OCI-M2 (cell line): ENCODE measurements at regions not wholly inside any gene's neighbourhood (a gene's known extent, or its start where the extent isn't known, plus 50 kb on each side); places are given as distances from the start of the nearest gene placed in this dataset.
"Not testable (repeated sequence)": the region's sequence is repeated elsewhere in the genome, so short reads cannot be mapped to it uniquely, and the experiment has no call there.

Experiments used
- DNase-seq: peaks from one replicate; lab custom pipeline; 2025; ENCODE audit not compliant: unreplicated experiment; lab: John Stamatoyannopoulos, UW

DNA sequence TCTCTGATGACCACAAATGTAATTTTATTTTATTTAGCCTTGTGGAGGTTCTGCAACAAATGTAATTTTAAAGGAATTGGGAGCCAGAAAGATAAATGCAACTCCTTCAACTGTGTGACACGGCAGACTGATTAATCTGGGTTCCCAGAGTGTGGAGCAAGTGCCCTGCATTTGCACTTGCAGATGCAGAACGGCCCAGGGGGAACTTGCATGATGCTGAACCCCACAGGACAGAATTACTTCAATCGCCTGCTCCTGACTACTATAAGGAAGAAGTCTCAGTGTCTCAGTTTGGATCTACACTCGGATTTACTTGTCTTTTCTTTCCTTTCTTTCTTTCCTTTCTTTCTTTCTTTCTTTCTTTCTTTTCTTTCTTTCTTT, 107.2 kb upstream of the ACBD5 start:
- not testable (repeated sequence) for DNase-seq

DNA sequence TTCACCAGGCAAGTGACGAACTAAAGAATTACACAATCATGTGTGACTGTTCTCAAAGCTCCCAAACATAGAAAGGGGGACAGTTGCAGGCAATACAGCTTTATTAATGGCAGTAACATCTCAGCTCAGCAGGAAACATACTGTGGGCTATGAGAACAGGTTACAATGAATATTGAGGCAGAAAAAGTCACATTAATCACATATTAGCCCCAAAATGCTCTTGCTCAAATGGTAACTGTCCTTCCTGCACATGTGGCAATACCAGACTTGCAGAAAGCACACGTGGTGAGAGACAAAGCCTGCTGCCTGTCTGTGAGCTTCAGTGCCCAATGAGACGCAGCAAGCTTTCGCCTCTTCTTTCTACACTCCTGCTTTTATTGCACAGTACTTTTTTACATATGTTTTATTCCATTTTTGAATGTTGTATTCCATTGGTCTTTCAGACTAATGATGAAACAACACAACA, 104.9 kb upstream of the ACBD5 start:
- no peak for DNase-seq

DNA sequence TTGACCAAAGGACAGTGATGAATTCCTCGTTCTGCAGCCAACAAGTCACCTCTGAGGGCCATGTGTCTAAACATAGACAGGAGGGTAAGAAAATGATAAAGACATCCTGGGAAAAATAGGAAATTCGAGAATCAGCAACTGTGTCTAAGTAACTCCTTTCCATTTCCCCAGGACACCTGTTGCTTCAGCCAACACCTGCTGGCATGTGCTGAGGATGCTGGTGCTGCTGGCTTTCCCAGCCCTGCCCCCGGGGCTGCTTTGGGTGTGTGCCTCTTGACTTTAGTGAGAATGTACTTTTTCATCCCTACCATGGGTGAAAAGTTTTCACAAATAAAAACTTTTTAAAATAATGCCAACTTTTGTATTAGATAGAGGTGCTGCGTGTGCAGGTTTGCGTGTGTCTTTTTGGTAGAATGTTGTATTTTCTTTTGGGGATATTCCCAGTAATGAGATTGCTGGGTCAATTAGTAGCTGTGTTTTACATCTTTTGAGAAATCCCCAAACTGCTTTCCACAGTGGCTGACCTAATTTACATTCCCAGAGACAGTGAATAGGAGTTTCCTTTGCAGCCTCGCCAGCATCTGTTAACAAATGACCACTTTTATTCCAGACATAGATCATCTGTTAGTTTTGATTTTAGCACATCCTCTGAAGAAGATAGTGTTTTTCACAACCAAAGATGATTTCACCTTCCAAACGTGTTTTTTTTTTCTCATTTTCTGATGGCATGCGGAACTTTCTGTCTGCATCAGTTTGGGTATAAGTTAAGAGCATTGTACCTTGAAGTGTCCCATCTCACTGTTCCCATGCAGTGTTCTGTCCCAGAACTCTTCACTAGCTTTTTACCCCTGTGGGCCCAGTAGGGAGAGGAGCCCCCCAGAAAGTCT, 104.2 kb upstream of the ACBD5 start:
- DNase-seq, result no peak

DNA sequence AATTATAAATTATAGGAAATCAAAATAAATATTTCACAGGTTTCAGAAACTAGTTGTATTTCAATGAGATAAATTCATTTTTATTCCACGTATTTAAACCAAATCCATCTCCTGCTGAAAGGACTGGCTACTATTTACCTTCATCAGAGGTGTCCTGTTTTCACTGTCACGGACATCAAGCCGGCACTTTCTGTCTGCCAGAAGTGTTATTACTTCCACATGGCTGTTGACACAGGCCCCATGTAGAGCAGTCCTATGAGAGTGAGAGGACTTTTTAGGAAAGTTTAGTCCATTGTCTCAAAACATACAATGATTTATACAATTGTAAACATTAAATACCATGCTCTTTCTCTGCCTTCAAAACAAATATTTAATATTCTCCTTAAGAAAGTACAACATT, 100.4 kb upstream of the ACBD5 start:
- DNase-seq, result no peak

DNA sequence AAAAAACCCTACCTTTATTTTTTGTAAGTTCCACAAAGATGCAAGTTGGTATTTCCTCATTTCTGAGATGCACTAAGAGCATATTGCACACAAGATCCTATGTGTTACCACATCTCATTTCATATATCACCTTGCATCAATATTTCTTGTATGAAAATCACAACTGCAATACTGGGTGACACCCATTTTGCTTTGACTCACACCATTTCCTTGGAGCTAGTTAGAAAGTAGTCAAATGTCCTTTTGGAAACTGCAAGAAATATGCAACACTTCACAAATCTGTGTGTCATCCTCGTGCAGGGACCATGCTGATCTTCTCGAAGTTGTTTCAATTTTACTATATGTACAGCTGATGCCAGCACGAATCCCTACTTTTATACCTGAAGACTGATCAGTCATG, 94.6 kb upstream of the ACBD5 start:
- not testable (repeated sequence) for DNase-seq

DNA sequence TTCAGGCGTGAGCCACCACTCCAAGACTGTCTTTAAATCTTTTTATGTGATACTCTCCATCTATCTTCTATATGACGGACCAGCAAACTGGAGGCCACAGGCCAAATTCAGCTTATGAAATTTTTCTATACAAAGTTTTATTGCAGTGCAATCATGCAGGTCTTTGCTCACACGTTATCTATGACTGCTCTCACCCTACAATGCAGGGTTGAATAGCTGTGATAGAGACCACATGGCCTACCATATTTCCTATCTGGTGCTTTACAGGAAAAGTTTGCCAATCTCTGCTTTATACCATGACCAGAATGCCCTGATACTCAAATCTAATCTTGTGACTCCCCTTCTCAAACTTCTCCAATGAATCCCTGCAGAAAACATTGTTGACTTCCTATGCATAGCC, 89.5 kb upstream of the ACBD5 start:
- DNase-seq, result no peak

DNA sequence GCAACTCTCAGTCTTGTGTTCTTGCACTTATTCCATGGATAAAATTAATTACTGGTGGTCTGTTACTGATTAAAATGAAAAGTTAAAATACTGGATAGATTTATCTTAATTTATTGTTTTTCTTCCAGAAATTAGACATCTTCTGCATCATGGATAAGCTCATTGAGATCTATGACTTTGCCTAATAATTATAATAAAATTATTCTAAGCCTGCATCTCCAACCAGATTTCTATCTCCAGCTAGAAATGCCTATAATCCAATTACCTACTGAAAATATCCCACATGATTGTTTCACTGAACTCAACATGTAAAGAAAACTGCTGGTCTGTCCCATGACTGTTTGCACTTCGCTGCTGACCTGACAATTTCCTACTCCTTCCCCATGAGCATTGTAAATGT, 88.3 kb upstream of the ACBD5 start:
- no peak for DNase-seq

DNA sequence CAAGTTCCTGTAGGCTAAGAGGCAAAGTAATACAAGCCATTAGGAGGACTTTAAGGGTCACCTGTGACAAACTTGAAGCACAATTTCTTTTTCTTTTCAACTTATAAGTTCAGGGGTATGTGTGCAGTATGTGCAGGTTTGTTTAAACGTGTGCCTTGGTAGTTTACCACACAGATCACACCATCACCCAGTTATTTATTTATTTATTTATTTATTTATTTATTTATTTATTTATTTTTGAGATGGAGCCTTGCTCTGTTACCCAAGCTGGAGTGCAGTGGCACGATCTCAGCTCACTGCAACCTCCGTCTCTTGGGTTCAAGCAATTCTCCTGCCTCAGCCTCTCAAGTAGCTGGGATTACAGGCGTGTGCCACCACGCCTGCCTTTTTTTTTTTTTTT, 86.2 kb upstream of the ACBD5 start:
- not testable (repeated sequence) for DNase-seq

DNA sequence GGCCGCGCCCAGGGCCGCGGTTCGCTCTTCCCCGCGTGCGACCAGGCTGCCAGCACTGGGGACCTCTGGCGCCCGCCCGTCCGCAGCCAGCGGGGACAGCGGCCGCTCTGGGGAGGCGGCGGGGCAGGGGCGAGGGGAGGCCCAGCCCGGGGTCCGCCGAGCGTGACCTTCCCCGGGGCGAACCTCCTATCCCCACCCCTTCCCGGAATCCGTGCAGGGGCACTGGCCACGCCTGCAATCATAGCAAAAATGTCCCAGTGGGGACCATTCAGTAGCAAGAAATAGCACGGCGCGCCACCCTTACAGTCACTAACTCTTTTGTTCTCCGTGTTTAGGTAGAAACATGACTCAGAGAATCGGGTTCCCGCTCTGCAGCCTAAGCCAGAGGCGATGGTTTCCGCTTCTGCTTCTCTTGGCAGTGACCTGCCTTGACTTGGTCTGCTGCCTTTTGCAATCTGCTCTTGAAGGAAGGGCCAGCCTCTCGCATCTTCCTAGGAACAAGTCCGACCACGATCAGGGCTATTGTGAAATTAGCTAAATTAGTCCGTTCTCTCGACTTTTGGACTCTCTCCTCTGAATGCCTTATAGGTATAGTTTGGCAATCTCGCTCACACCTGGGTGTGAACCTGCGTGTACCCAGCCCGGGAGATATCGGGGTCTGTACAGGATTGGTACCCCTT, 79.3 kb upstream of the ACBD5 start:
- no peak for DNase-seq

DNA sequence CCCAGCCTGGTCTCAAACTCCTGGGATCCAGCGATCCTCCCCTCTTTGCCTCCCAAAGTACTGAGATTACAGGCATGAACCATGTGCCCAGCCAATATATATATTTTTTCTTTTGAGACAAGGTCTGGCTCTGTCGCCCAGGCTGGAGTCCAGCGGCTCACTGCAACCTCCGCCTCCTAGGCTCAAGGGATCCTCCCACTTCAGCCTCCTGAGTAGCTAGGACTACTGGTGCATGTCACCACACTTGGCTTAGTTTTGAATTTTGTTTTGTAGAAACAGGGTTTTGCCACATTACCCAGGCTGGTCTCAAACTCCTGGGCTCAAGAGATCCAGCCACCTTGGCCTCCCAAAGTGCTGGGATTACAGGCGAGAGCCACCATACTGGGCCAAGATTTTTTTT, 78.5 kb upstream of the ACBD5 start:
- DNase-seq, result not testable (repeated sequence)

DNA sequence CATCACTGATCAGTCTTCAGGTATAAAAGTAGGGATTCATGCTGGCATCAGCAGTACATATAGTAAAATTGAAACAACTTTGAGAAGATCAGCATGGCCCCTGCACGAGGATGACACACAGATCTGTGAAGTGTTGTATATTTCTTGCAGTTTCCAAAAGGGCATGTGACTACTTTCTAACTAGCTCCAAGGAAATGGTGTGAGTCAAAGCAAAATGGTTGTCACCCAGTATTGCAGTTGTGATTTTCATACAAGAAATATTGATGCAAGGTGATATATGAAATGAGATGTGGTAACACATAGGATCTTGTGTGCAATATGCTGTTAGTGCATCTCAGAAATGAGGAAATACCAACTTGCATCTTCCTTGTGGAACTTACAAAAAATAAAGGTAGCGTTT, 74.5 kb upstream of the ACBD5 start:
- DNase-seq, result not testable (repeated sequence)

DNA sequence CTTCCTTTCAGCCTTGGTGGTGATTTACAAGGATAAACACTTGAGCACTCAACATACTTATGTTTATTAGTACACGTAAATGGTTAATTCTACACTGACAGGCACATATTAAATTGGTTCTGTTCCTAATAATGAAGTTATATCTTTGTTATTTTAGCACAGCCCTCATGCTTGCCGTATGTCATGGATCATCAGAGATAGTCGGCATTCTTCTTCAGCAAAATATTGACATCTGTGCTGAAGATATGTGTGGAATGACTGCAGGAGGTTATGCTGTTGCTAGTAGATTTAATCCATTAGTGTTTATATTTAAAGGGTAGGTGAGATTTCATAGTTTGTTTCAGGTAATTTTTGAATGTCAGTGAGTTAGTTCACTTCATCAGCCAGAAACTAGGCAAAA, 73.0 kb upstream of the ACBD5 start:
- not testable (repeated sequence) for DNase-seq

DNA sequence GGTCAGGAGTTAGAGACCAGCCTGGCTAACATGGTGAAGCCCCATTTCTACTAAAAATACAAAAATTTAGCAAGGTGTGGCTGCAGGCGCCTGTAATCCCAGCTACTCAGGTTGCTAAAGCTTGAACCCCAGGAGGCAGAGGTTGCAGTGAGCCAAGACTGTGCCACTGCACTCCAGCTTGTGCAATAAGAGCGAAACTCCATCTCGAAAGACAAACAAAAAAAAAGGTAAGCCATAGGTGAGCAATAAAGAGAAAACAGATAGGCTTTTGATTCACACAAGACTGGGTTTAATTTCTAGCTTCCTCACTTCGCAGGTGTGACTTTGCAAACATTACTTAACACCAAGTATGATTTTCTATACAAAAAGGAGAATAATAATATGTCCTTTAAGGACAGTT, 72.3 kb upstream of the ACBD5 start:
- DNase-seq, result no peak

DNA sequence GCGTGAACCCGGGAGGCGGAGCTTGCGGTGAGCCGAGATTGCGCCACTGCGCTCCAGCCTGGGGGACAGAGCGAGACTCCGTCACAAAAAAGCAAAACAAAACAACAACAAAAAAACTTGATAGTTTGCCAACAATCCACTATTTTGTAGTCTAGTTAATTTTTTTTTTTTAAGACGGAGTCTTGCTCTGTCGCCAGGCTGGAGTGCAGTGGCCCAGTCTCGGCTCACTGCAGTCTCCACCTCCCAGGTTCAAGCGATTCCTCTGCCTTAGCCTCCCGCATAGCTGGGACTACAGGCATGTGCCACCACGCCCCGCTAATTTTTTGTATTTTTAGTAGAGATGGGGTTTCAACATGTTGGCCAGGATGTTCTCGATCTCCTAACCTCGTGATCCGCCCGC, 71.2 kb upstream of the ACBD5 start:
- not testable (repeated sequence) for DNase-seq

DNA sequence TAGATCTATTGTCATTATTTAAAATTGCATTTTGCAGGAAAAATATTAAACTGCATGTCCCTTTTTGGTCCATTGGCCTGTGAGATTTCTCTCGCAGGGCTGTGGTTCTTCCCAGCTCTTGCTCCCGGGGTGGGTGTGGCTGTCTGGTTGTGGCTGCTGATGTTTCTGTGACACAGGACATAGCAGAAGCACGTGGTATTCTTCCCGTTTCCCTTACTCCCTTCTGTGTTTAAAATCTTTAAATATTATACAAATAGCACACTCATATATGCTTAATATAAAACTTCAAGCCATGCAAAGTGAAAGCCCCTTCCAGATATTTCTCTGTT, 57.9 kb upstream of the ACBD5 start:
- not testable (repeated sequence) for DNase-seq

DNA sequence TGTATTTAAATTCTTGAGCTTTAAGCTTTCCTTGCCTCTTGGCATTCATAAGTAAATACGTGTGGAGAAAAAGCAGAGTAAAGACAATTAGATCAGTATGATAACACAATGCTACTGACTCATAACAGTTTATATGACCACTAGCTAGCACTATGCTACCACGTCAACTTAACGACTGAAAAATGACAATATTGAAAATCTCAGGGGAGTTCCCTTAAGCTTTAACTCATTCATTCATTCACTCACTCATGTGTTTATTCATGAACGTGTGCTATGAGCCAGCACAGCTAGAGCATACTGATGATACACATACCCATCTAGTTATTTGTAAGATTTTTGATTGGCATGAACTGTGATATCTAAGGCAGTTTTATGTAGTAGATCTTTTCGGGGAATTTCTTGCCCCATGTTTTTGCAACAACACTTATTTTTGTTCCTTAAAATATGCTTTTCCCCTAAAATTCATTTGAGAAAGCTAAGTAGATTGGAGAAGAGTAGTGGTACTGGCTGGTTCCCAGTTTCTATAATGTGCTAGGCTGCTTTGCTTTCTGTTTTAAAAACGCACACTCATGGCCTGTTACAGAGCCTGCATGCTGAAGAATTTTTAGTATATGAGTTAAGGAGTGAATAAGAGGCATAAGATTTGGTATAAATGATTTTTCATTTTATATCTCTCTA, 57.4 kb upstream of the ACBD5 start:
- no peak for DNase-seq

DNA sequence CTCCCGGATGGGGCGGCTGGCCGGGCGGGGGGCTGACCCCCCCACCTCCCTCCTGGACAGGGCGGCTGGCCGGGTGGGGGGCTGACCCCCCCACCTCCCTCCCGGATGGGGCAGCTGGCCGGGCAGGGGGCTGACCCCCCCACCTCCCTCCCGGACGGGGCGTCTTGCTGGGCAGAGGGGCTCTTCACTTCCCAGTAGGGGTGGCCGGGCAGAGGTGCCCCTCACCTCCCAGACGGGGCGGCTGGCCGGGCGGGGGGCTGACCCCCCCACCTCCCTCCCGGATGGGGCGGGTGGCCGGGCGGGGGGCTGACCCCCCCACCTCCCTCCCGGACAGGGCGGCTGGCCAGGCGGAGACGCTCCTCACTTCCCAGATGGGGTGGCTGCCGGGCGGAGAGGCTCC, 55.7 kb upstream of the ACBD5 start:
- not testable (repeated sequence) for DNase-seq

DNA sequence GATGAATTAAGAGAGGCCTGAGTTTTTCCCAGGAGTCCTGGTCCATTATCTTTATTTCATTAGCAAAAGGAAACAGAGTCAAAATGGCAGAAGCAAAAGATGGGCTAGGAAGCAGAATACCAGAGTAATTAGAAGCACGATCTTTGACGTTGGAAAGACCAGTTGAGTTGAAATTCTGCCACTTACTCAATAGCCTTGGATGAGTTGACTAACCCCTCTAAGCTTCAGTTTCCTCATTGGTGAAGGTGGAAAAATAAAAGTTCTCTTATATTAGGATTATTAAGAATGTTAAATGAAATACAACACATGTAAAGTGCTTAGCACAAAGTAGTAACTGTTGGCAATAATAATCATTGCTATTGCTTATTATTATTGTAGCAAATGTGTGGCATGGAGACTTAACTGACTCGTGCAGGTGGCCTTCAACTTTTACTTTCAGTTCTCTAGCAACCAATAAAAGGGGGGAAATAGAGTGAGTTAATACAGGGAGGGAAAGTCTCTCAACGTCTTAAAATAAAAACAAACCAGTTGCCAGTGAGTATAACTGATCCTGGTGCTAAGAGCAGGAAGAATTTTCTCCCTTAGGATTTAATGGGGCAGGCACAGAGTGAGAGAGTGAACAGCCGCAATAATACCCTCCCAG, 50.8 kb upstream of the ACBD5 start:
- DNase-seq, result not testable (repeated sequence)
